HG03571 (cell line): ENCODE measurements at regions not wholly inside any gene's neighbourhood (a gene's known extent, or its start where the extent isn't known, plus 50 kb on each side); places are given as distances from the start of the nearest gene placed in this dataset.

Source experiments
- ATAC-seq: cut with Tn5 transposase; IDR thresholded peaks from one replicate; pipeline ENCODE4 v1.9.1; 2021; ENCODE audit not compliant: unreplicated experiment

DNA sequence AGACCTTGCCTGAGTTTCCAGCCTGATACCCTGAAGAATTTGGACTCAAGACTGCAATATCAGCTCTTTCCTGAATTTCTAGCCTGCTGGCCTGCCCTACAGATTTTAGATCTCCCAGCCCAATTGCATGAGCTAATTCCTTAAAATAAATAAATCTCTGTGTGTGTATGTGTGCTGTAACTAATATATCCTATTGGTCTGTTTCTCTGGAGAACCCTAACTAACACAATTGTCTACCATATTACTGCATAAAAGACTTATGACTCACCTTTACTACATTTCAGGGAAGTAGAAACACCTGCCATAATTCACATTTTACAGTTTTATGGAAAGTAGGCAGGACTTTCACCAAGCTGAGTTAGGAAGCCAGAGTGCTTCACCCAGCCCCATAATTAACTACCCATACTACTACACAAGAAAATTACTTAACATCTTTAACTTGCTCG, 90.7 kb upstream of the BEND6 start:
- no peak for ATAC-seq

GRCh38 chr6:56863366-56863765, 91.5 kb upstream of the BEND6 start:
- no peak for ATAC-seq

- ATAC-seq = no peak
Measured at GRCh38 chr6:56862415-56863175, 92.3 kb upstream of the BEND6 start.

DNA sequence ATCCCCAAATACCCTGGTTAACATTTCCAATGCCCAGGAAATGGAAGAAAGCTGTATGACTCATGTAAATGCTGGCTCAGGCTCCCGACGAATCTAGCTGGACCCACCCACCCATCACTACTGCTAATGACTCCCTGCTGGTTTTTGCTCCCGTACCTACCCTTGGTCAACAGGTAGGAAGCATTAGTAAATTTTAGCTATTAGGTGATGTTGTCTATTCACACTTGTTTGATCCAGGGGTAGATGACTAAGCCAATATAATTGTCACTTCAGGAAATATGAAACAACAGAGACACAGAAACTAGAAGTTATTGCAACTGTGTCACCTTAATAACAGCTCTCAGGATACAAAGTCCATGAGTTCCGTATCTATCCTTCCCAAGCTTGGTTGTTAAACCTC, 94.4 kb upstream of the BEND6 start:
- no peak for ATAC-seq

GRCh38 chr6:56856036-56856580, 98.8 kb upstream of the BEND6 start:
- no peak for ATAC-seq

DNA sequence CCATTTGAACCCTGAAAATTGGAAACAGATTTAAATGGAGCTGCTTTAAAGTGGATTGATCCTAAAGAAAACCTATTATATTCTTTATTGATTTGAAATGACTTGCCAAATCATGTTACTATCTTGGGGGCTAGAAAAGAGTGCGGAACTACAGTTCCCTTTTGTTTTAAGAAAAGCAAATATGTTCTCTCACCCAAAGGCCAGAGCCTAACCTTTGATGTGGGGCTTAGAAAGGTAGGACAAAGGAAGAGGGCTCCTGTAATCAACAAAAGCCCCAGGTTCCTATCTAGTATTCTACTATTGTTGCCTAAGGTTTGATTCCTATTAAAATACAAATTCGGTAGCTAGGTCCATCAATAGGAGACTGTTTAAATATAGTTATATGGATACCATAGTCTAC, 100.8 kb upstream of the BEND6 start:
- ATAC-seq = no peak

- ATAC-seq = no peak
Measured at GRCh38 chr6:56853541-56853940, 101.4 kb upstream of the BEND6 start.

DNA sequence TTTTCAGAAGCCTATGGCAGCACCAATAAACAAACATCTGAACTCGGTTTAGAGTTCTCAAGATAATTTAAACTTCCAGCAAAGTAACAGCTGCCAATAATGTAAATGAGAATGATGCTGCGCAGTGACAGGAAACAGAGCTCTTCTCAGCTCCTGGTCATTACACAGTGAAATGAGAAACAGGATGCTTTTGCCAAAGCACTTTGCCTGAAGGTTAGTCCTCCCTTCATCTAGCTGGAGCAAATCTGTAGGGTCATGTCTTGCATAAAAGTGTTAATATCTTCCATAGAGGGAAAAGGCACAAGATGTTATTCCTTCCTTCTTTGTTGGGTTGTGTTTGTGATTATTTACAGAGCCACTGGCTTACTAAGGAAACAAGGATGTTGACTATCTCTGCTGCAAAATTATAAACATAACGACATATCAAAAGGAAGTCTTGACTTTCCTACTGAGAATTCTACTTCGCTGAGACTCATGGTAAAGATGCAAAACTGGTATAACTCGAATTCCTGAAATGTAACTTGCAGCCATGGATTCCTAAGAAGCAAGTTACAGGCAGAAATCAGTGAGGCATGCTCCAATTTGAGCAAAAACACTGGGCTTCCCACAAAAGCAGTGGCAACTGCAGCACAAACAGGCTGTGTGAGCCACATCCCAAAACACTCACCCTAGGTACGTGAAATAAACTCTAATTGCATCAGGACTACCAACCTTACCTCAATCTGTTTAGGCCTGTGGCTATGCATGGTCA, 102.5 kb upstream of the BEND6 start:
- ATAC-seq = peak; percentile 25

- ATAC-seq = peak; percentile 94
Measured at GRCh38 chr6:56851541-56852259, 103.2 kb upstream of the BEND6 start.

DNA sequence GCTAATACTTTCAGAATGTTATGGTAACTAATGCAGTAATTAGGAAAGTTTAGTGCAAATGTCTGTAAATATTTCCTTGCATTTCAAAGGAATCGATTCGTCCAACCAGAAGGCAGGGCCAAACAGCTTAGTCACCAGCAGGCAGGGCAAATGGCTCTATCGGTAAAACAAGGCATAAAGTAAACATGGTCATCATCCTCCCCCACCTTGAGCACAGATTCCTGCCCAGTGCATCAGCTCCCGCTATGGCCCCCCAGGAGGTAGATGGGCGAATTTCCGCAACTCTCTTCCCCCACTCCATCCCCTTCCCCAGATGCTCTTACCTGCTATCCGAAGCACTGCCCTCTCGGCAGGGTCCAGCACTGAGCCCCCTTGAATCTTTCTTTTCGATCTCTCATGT, 103.8 kb upstream of the BEND6 start:
- ATAC-seq = no peak

DNA sequence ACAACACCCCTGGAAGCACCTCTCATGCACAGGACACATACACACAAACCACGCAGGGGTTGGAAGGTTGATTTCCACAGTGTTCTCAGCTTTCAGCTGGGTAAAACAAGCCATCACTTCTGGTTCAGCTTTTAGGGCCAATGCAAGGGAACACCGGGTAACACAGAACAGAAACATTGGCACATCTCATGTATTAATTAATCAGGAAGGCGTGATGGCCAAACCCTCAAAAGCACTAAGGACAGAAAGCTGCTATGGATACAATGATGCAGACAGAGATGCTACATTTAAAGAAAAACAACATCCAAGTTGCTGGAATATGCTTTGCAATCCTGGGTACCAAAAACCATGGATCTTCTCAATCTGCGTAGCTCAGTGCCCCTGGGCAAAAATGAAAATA, 104.3 kb upstream of the BEND6 start:
- no peak for ATAC-seq

DNA sequence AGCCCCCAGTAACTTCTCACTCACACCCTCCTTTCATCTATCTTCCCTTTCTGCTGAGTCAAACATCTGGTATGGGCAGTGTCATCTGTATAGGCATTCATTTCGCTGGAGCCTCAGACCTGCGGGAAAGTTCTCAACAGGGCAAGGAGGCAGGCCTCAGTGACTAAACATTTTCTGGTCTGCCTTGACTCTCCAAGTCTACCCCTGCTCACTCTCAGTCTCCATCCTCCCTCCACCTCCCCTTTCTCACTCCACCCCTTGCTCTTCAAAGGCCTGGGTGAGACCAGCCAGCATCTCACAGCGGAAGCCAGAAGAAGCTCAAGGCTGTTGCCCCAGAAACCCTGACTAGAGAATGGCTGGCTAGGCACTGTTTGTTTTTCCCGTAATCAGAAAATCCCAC, 105.0 kb upstream of the BEND6 start:
- no peak for ATAC-seq

- ATAC-seq = no peak
Measured at GRCh38 chr6:56848105-56848504, 106.8 kb upstream of the BEND6 start.

GRCh38 chr6:56845032-56845431, 109.9 kb upstream of the BEND6 start:
- ATAC-seq = no peak

GRCh38 chr6:56843476-56844349, 111.2 kb upstream of the BEND6 start:
- peak; percentile 76 for ATAC-seq

DNA sequence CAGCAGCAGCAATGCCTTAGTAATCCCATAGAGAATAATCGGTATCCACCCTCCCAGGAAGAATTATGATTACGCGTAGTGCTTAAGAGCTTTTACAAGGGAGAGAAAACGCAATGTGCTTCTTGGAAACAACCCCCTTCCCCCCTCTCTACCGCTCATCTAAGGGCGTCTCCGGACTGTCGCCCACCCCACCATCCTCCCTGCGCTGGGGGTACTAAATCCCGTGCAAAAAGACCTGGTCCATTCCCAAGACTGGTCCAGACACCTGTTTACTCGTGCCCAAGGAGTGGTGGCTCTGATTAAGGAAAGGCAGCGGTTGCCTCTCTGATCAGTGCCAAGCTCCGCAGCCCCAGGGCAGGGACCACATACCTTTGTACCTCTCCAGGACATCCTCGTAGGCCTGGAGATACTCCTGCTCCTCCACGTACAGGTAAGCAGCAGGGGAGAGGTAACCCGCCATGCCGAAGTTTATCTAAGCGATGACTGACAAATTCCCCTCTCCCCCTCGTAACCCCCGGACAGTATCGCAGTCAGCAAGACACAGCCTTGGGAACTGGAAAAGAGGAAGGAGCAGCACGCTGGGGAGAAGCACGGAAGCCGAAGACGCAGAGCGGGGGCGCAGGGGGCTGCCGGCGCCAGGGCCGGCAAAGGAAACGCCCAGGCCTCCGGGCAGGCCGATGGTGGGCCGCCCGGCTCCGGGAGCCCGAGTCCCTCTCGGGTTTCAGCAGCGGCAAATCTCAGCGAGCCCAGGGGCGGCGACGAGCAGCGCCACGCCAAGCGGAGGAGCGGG, 112.0 kb upstream of the BEND6 start:
- ATAC-seq = peak; percentile 8

GRCh38 chr6:56841751-56842150, 113.2 kb upstream of the BEND6 start:
- no peak for ATAC-seq

- no peak for ATAC-seq
Measured at GRCh38 chr6:56841381-56841749, 113.5 kb upstream of the BEND6 start.

GRCh38 chr6:56840467-56841380, 114.2 kb upstream of the BEND6 start:
- ATAC-seq = no peak
